Calu3 (cell line): ENCODE measurements at regions not wholly inside any gene's neighbourhood (a gene's known extent, or its start where the extent isn't known, plus 50 kb on each side); places are given as distances from the start of the nearest gene placed in this dataset.
"Not testable (repeated sequence)": the region's sequence is repeated elsewhere in the genome, so short reads cannot be mapped to it uniquely, and the experiment has no call there.

Experiments
- BruUV-seq: library from RNA; stranded (reverse); fragments of 400-500 nt; replicated peaks from 2 replicates; lab custom pipeline; 2021; lab: Mats Ljungman, UMichigan
- CTCF ChIA-PET: fragments of 300-600 bp; sonication (Branson Sonifier 250); formaldehyde crosslinking; loops from one replicate; lab custom pipeline; 2022; ENCODE audit warnings: antibody characterized with exemption; lab: Charles Lee
- DNase-seq: peaks from one replicate; pipeline ENCODE4 v3.0.0; 2022
- H3K27ac Mint-ChIP-seq: one replicate; pipeline ENCODE4 v1.8.0; 2022; ENCODE audit warnings: mixed read lengths; ENCODE audit not compliant: unreplicated experiment
- H3K27me3 Mint-ChIP-seq: one replicate; pipeline ENCODE4 v1.8.0; 2022; ENCODE audit warnings: mixed read lengths; ENCODE audit not compliant: unreplicated experiment
- H3K36me3 Mint-ChIP-seq: one replicate; pipeline ENCODE4 v1.8.0; 2022; ENCODE audit warnings: mild to moderate bottlenecking, moderate library complexity, mixed read lengths; ENCODE audit not compliant: insufficient read depth, unreplicated experiment
- H3K4me1 Mint-ChIP-seq: one replicate; pipeline ENCODE4 v1.8.0; 2022; ENCODE audit warnings: mild to moderate bottlenecking, low read depth, mixed read lengths; ENCODE audit not compliant: unreplicated experiment
- H3K4me3 Mint-ChIP-seq: one replicate; pipeline ENCODE4 v1.8.0; 2022; ENCODE audit warnings: mild to moderate bottlenecking, low read depth, moderate library complexity, mixed read lengths; ENCODE audit not compliant: unreplicated experiment
- H3K9me3 Mint-ChIP-seq: one replicate; pipeline ENCODE4 v1.8.0; 2022; ENCODE audit warnings: low read depth, mixed read lengths; ENCODE audit not compliant: unreplicated experiment
- CTCF ChIP-seq: fragments of 200-600 bp; IDR thresholded peaks from one replicate; pipeline ENCODE4 v1.8.0; 2022; ENCODE audit warnings: antibody characterized with exemption; ENCODE audit not compliant: unreplicated experiment
- intact Hi-C: fragments of 100-400 bp; cut with micrococcal nuclease; formaldehyde crosslinking; loops from one replicate; pipeline ENCODE4 v1.10.0; 2022; ENCODE audit not compliant: unreplicated experiment

GRCh38 chr21:19109694-19110093 is 706.1 kb upstream of the TMPRSS15 start:
- intact Hi-C loops = no loop called here
- Mint-ChIP-seq H3K27me3 (no peaks in the 10 kb centered on the region), H3K9me3 (peaks cover 3% of the 10 kb centered on the region), H3K4me1 (no peaks in the 10 kb centered on the region), H3K4me3 (no peak overlapping the region), H3K36me3 (no peaks in the 10 kb centered on the region), H3K27ac (no peak overlapping the region)
- CTCF ChIA-PET = no interaction called here
- no peak for DNase-seq
- TF ChIP-seq CTCF = no peak
- no TSS peak for BruUV-seq

GRCh38 chr21:19119259-19119658 is 715.7 kb upstream of the TMPRSS15 start:
- H3K4me3 Mint-ChIP-seq, intact Hi-C loops, CTCF ChIA-PET, H3K27me3 Mint-ChIP-seq, H3K9me3 Mint-ChIP-seq, DNase-seq, H3K4me1 Mint-ChIP-seq, H3K27ac Mint-ChIP-seq, H3K36me3 Mint-ChIP-seq, BruUV-seq: not testable (repeated sequence)

- CTCF ChIA-PET = no interaction called here
- Mint-ChIP-seq H3K27me3 (no peaks in the 10 kb centered on the region), H3K27ac (no peak overlapping the region), H3K4me1 (no peaks in the 10 kb centered on the region), H3K9me3 (peaks cover 6% of the 10 kb centered on the region), H3K4me3 (no peak overlapping the region), H3K36me3 (no peaks in the 10 kb centered on the region)
- TF ChIP-seq CTCF = no peak
- DNase-seq = no peak
- no TSS peak for BruUV-seq
- intact Hi-C loops = no loop called here
These were observed 717.0 kb upstream of the TMPRSS15 start for GRCh38 chr21:19120591-19120990.

- H3K4me3 Mint-ChIP-seq = no peak overlapping the region
- no peak for DNase-seq
- no TSS peak for BruUV-seq
These were observed 718.8 kb upstream of the TMPRSS15 start for GRCh38 chr21:19122356-19122755.

More at GRCh38 chr21:19122356-19122755, 718.8 kb upstream of the TMPRSS15 start:
- Mint-ChIP-seq H3K9me3 (peaks cover 6% of the 10 kb centered on the region), H3K27me3 (no peaks in the 10 kb centered on the region), H3K36me3 (no peaks in the 10 kb centered on the region), H3K4me1 (no peaks in the 10 kb centered on the region), H3K27ac (no peak overlapping the region)
- CTCF ChIA-PET = no interaction called here
- intact Hi-C loops = no loop called here
- TF ChIP-seq CTCF = no peak
